GM21576 (cell line): ENCODE measurements at regions not wholly inside any gene's neighbourhood (a gene's known extent, or its start where the extent isn't known, plus 50 kb on each side); places are given as distances from the start of the nearest gene placed in this dataset.

Experiments
- ATAC-seq: cut with Tn5 transposase; IDR thresholded peaks from one replicate; pipeline ENCODE4 v1.9.1; 2021; ENCODE audit warnings: mild to moderate bottlenecking, moderate library complexity; ENCODE audit not compliant: unreplicated experiment

DNA sequence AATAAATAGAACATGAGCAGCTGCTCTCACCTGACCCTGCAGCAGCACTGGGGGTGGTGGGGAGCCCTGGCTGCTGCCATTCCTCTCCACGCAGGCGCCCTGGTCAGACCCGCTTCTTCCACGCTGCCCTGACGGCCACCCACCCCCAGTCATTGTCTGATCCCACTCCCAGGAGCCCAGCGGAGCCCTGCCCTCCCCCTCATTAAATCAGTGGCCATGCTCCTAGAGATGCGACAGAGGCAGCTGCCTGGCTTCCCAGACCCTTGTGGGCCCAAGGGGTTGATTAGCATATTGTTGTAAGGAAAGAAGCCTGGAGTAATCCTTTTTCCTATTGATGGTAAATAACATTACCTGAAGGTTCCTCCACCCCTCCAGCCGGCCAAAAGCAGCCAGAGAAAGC, 301.5 kb downstream of the RRAGC start:
- ATAC-seq = no peak

DNA sequence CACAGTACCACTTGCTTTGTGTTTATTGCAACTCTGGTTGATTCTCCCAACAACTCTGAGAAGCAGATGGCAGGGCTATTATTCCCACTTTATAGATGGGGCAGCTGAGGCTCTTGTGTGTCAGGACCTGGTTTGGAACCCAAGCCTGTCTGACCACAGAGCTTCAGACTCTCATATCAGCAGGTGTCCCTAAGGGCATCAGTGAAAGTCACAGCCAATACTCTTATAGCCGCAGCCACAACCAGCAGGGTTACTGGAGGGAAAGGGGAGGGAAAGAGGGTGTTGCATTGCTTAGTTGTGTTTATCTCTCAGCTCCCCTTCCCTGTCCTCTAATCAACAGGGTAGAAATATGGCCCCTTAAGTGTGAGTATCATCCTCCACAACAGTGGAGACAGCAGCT, 304.0 kb downstream of the RRAGC start:
- ATAC-seq = no peak

DNA sequence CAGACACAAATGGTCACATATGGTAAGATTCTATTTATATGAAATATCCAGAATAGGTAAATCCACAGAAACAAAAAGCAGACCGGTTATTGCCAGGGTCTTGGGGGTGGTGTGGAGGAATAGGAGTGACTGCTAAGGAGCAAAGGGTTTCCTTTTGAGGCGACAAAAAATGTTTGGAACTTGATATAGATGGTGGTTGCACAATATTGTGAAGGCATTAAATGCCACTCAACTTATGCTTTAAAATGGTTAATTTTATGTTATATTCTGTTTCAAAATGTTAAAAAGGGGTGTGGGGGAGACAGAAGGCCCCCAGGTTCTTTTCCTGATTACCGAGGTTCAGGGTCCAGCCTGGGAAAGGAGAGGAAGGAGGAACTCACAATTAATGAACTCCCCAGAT, 304.4 kb downstream of the RRAGC start:
- ATAC-seq = no peak

- ATAC-seq = no peak
Observed at GRCh38 chr1:38551318-38552307, 308.0 kb downstream of the RRAGC start.

DNA sequence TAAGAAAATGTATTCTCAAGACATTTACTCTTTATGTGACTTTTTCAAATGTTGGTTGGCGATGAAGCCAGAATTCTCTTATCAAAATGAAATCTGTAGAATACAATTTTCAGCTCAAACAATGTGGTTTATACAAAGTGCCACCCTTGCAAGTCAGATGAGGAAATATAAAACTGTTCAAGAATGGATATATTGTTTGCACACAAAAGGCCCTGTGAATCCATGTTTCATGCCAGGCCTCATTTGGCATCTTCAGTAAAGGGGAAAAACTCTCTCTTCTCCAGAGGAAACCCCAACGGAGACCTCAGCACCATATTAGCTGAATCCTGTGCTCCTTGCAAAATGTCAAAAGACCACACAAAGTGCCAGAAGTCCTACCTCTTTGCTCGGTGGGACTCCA, 310.4 kb downstream of the RRAGC start:
- no peak for ATAC-seq

GRCh38 chr1:38547321-38547720, 312.3 kb downstream of the RRAGC start:
- no peak for ATAC-seq

DNA sequence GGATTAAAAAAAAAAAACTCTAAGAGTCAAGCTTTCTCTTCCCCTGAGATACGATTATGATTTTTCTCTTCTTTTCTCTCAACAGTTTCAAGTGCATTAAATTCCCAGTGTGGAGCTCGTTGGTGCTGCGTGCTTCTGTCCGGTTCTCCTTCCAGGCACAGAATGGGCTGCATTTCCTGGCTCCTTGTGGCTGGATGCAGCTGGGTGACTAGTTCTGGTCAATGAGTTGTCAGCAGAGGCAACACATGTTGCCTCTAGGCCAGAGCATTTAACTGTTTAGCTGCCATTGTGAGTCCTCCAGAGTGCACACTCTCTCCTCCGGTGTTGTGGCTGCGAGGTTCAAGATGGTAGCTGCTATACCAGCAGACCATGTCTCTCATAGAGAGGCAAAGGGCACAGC, 312.9 kb downstream of the RRAGC start:
- ATAC-seq = no peak

DNA sequence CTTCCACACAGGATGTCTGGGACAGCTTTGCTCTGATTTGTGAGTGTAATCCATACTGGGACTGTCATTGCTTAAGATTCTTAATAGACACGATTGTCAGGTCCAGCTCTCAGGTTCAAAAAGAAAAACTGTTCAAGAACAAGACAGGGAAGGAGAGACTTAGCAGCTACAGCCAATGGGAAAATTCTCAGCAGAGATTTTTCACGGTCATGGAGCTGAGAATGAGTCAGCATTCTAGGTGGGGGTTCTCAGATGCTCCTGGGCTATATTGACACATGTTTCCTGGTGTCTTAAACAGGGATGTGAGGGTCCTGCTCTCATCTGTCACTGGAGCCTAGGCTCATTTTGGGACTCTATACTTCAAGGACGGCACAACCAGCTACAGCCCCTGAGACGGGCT, 318.3 kb downstream of the RRAGC start:
- no peak for ATAC-seq

GRCh38 chr1:38539931-38540330, 319.6 kb downstream of the RRAGC start:
- ATAC-seq = no peak

GRCh38 chr1:38538834-38539233, 320.7 kb downstream of the RRAGC start:
- no peak for ATAC-seq

DNA sequence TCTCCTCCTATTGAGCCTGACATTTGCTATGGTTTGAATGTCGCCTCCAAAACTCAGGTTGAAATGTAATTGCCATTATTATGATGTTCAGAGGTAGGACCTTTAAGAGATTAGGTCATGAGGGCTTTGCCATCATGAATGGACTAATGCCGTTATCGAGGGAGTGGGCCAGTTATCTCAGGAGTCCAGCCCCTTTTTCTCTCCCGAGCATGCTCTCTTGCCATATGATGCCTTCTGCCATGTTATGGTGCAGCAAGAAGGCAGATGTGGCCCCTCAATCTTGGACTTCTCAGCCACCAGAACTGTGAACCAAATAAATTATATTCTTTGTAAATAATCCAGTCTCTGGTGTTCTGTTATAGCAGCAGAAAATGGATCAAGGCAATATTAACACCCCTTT, 323.5 kb downstream of the RRAGC start:
- ATAC-seq = no peak

DNA sequence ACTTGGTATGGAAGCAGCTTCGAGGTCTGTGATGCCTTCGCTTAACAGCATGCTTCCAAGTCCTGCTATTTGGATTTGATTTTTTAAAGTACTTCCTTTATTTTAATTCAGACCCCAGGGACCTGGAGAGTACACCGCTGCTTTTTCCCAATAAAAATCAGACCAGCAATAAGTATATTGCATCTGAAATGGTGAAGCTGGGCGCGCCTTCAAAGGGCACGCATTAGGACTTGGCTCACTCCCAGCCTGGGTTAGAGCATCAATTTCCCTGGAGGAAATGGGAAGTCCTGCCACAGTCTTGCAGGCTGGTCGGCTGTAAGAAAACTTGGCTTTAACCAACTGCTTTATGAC, 325.1 kb downstream of the RRAGC start:
- no peak for ATAC-seq

- ATAC-seq = no peak
Observed at GRCh38 chr1:38533772-38534472, 325.6 kb downstream of the RRAGC start.

DNA sequence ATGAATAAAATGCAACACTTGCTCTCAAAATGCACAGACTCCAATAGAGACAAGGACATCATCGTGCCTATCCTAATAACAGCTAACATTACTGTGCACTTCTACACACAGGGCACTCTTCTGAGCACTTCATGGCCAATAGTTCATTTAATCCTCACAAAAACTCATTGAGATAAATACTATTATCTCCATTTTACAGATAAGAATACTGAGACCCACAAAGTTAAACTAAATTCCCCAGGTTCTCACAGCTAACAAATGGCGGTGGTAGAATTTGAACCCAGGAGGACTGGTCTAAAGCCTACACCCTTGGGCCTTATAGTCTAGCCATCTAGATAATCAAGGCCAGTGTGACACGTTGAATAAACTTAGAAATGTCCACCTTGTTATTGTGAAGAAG, 328.6 kb downstream of the RRAGC start:
- no peak for ATAC-seq

- ATAC-seq = no peak
Observed at GRCh38 chr1:38529946-38530345, 329.6 kb downstream of the RRAGC start.

GRCh38 chr1:38529391-38529790, 330.2 kb downstream of the RRAGC start:
- no peak for ATAC-seq

GRCh38 chr1:38528623-38529022, 330.9 kb downstream of the RRAGC start:
- no peak for ATAC-seq

GRCh38 chr1:38527373-38527966, 332.1 kb downstream of the RRAGC start:
- peak; percentile 89 for ATAC-seq

DNA sequence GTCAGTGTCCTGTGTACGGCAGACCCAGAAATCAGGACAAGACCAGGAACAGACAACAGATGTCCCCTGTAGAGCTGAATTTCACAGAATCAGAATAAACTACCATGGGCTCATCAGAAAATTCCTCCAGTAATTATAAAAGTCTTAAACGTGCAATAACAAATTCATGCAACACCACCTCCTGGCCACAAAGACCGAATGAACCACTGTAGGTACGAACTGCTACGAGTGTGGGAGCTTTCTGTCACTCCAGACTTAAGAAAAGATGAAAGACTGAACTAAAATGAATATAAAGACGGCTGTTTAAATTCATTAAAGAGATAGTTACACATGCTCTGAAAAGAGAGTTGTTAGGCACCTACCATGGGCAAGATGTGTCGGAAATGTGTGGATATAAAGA, 333.5 kb downstream of the RRAGC start:
- no peak for ATAC-seq

DNA sequence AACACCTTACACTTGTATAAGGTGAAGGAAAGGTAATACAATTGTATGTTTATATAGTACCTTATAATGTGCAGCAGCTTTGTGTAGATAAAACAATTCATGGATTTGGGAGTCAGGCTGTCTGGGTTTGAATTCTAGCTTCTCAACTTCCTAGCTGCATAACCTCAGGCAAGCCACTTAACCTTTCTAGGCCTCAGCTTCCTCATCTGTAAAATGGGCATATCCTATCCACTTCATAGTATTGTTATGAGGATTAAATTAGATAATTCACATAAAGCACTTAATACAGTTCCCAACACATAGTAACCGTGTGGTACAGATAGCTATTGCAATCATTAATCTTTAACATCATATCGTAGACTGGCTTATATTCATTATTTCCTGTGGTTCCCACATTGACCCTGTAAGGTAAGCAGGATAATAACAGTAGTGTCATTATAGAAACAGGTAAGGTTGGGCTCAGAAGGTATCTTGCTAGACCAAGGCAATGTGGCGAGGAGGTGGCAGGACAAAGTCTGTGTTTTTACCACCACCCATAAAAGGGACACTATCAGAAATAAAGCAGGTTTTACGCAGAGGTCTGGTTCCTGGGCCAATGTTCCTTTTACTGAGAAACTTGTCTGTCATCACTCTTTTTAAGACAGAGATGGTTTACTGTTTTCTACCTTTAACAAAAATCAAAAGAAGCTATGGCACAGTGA, 334.1 kb downstream of the RRAGC start:
- ATAC-seq = no peak

DNA sequence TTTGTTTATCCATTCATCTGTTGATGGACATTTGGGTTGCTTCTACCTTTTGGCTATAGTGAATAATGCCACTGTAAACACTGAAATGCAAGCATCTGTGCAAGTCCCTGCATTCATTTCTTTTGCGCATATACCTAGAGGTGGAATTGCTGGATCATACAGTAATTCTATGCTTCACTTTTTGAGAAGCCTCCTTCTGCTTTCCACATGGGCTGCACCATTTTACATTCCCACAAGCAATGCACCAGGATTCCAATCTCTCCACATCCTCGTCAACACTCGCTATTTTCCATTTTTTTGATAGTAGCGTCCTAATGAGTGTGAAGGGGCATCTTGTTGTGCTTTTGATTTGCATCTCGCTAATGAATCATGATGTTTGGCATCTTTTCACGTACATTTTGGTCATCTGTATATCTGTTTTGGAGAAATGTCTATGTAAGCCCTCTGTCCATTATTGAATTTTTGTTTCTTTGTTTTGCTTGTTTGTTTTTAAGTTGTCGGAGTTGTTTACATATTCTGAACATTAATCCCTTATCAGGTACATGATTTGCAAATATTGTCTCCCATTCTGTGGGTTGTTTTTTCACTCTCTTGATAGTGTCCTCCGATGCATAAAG, 335.4 kb downstream of the RRAGC start:
- ATAC-seq = no peak
